Prostate gland (tissue), 2 donors: ENCODE measurements at regions not wholly inside any gene's neighbourhood (a gene's known extent, or its start where the extent isn't known, plus 50 kb on each side); places are given as distances from the start of the nearest gene placed in this dataset.

Source experiments
- CTCF ChIP-seq, 4 experiments: fragments of 200-600 bp in 2 of 4; fragments of 450-650 bp in 2 of 4; sonication (generic) in 2 of 4; IDR thresholded peaks; 1 replicate in 3 of 4; 2 replicates in 1 of 4; pipeline ENCODE4 v1.5.1; 2016 to 2019; ENCODE audit warnings: antibody characterized with exemption in 4 of 4, mild to moderate bottlenecking in 2 of 4, moderate library complexity in 2 of 4
- POLR2AphosphoS5 ChIP-seq: sonication (generic); formaldehyde crosslinking; IDR thresholded peaks from one replicate; pipeline ENCODE4 v1.6.1; 2017; ENCODE audit warnings: antibody characterized with exemption

- TF ChIP-seq CTCF (IDR thresholded peaks at IDR 0.05) (no peak), POLR2AphosphoS5 (no peak)
Measured at GRCh38 chr10:58894929-58895328, 281.5 kb upstream of the PHYHIPL start.
